ENCODE measurements at regions not wholly inside any gene's neighbourhood (a gene's known extent, or its start where the extent isn't known, plus 50 kb on each side); places are given as distances from the start of the nearest gene placed in this dataset.

DNA sequence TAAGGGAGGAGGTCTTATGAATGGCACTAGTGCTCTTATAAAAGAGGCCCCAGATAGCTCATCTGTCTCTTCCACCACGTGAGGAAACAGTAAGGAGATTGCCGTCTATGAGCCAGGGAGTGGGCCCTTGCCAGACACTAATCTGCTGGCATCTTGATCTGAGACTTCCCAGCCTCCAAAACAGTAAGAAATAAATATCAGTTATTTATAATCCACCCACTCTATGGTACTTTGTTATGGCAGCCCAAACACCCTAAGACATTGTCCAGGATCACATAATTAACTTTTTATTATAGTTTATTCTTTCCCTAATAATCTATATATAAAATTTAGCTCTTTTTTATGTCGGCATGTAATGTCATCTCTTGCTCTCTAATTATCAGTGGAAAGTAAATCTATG lies 144.0 kb upstream of the IRF2BP2 start:
- H3K4me3 ChIP-seq (ENCODE audit: low read depth, poor library complexity, severe bottlenecking) = no peak overlapping the region
- TF ChIP-seq POLR2A (IDR thresholded peaks at IDR 0.05) = no peak
- TF ChIP-seq, protein P1, sequence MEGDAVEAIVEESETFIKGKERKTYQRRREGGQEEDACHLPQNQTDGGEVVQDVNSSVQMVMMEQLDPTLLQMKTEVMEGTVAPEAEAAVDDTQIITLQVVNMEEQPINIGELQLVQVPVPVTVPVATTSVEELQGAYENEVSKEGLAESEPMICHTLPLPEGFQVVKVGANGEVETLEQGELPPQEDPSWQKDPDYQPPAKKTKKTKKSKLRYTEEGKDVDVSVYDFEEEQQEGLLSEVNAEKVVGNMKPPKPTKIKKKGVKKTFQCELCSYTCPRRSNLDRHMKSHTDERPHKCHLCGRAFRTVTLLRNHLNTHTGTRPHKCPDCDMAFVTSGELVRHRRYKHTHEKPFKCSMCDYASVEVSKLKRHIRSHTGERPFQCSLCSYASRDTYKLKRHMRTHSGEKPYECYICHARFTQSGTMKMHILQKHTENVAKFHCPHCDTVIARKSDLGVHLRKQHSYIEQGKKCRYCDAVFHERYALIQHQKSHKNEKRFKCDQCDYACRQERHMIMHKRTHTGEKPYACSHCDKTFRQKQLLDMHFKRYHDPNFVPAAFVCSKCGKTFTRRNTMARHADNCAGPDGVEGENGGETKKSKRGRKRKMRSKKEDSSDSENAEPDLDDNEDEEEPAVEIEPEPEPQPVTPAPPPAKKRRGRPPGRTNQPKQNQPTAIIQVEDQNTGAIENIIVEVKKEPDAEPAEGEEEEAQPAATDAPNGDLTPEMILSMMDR (IDR thresholded peaks at IDR 0.05) = no peak
- intact Hi-C loops (cut with DNase I; ENCODE audit: low total_unique reads) = no loop called here
- WGBS, 2 donors = 75 to 77% methylated on average over 3 of the region's 3 CpGs
- DNase-seq (ENCODE audit: low spot score in 2 of 2) = no peak

DNA sequence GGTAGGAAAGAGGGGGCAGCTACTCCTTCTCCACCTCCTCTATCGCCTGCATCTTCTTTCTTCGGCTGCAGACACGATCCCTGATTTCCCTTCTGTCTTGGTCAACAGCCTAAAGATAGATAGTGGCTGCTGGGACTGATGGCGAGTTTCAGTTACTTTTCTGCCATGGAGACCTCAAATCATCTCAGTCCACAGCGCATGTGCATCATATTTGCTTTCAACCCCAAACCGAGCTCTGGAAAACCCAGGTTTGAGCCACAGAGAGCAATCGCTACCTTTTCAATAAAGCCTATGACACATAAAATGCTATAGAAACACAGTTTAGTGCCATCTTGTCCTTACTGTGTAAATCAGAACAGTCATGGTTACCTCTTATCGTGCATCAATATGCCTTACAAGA lies 142.9 kb upstream of the IRF2BP2 start:
- no peak for DNase-seq (ENCODE audit: low spot score in 2 of 2)
- TF ChIP-seq, protein P1 (IDR thresholded peaks at IDR 0.05) = no peak
- TF ChIP-seq POLR2A (IDR thresholded peaks at IDR 0.05) = no peak
- intact Hi-C loops (cut with DNase I; ENCODE audit: low total_unique reads) = no loop called here
- no peak overlapping the region for H3K4me3 ChIP-seq (ENCODE audit: low read depth, poor library complexity, severe bottlenecking)
- WGBS, 2 donors = 96 to 97% methylated on average over 8 of the region's 8 CpGs

DNA sequence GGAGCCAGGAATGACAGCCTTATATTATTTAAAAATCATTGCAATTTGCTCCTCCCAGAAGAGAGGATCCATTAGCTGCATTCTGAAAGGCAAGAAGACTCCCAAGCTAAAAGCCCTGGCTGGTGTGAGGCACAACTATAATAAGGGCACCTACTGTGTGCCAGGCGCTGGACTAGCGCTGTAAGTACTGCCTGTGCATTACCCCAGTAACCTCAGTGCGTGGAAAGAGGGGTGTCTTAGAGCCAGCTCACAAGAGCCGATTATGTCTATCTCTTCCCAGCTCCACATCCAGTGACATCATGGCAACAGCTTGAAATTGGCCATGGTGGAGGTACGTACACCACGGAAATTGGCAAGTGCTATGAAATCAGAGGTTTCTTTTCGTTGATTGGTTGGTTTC lies 141.7 kb upstream of the IRF2BP2 start:
- no peak overlapping the region for H3K4me3 ChIP-seq (ENCODE audit: low read depth, poor library complexity, severe bottlenecking)
- DNase-seq (ENCODE audit: low spot score in 2 of 2) = no peak
- WGBS, 2 donors = 95 to 96% methylated on average over 7 of the region's 7 CpGs
- TF ChIP-seq, protein P1 (IDR thresholded peaks at IDR 0.05) = no peak
- TF ChIP-seq POLR2A (IDR thresholded peaks at IDR 0.05) = no peak
- intact Hi-C loops (cut with DNase I; ENCODE audit: low total_unique reads) = no loop called here

DNA sequence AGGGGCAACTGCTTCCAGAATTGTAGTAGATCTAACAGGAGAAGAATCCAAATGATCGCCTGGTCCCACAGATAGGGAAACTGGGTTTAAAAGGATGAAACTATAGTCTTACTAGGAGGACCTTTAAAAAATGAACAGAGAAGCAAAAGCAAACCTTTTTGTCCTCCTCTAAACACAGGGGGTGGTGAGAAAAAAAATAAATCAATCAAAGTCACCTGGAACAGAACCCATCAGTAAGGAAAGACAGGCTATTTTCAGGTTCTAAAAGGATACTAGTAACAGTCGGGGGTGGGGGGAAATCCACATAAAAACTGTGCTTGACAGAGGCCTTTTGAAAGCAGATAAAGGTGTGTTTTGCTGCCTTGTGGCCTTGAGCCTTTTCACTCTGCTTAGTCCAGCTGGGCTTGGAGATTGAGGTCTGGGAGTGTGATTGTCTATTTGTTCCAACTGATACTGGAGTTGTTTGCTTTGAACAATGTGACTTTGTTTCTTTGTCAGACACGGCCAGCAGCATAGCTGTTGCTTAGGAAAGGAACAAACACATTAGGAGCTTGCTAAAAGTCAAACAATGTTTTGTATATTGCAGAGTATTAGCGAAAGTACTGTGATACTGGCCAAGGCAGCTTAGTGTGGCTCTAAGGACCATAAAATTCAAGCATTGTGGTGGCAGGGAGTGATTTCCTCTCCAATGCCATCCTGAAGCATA lies 141.1 kb upstream of the IRF2BP2 start:
- H3K4me3 ChIP-seq (ENCODE audit: low read depth, poor library complexity, severe bottlenecking) = no peak overlapping the region
- no peak for DNase-seq (ENCODE audit: low spot score in 2 of 2)
- TF ChIP-seq POLR2A (IDR thresholded peaks at IDR 0.05) = no peak
- TF ChIP-seq, protein P1 (IDR thresholded peaks at IDR 0.05) = no peak
- WGBS, 2 donors = 69 to 70% methylated on average over 4 of the region's 4 CpGs
- intact Hi-C loops (cut with DNase I; ENCODE audit: low total_unique reads) = no loop called here

DNA sequence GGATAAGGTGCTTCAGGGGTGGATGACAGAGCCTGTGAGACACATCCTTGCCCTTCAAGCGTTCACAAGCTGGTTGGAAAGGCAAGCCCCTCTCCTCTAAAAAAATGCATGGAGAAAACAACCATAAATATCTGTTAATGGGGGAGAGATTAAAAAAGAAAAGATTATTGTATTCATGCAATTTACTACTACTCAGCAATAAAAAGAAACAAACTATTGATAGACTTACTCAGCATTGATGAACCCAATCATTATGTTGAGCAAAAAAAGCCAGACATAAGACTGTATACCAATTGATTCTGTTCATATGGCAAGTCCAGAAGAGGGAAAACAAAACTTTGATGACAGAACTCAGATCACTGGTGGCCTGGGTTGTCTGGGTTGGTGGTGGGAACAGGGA lies 138.7 kb upstream of the IRF2BP2 start:
- no peak overlapping the region for H3K4me3 ChIP-seq (ENCODE audit: low read depth, poor library complexity, severe bottlenecking)
- TF ChIP-seq POLR2A (IDR thresholded peaks at IDR 0.05) = no peak
- TF ChIP-seq, protein P1 (IDR thresholded peaks at IDR 0.05) = no peak
- 97% methylated on average over 1 of the region's 1 CpG for WGBS, 2 donors
- intact Hi-C loops (cut with DNase I; ENCODE audit: low total_unique reads) = no loop called here
- DNase-seq (ENCODE audit: low spot score in 2 of 2) = no peak

DNA sequence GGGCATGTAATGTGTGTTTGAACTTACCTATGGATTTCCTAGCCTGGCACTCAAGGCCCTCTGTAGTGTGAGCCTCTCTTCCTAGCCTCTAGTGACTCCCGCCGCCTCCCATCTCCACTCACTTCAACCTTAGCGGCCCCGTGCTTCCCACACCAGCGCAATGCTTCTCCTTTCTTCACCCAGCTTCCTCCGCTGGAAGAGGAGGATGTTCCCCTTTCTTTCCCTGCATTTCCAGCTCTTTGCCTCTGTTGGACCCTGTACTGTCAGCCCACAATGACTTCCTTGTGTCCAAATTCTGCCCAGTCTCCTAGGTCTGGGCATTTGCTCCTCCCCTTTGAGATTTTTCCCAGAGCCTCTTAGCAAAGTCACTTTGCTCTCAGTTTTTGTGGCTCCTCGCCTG lies 138.1 kb upstream of the IRF2BP2 start:
- TF ChIP-seq POLR2A (IDR thresholded peaks at IDR 0.05) = no peak
- TF ChIP-seq, protein P1 (IDR thresholded peaks at IDR 0.05) = no peak
- intact Hi-C loops (cut with DNase I; ENCODE audit: low total_unique reads) = no loop called here
- DNase-seq (ENCODE audit: low spot score in 2 of 2) = no peak
- WGBS, 2 donors = 91 to 92% methylated on average over 7 of the region's 7 CpGs
- no peak overlapping the region for H3K4me3 ChIP-seq (ENCODE audit: low read depth, poor library complexity, severe bottlenecking)
